Spinal cord (tissue), 9 donors: ENCODE measurements at regions not wholly inside any gene's neighbourhood (a gene's known extent, or its start where the extent isn't known, plus 50 kb on each side); places are given as distances from the start of the nearest gene placed in this dataset.

Experiments
- DNase-seq, 6 donors: peaks; one replicate each; pipeline versions ENCODE4 v3.0.0 to v3.0.0-alpha.2; 2013 to 2015; ENCODE audit warnings: low spot score in 6 of 6, low read depth in 4 of 6
- H3K27ac ChIP-seq: one replicate; pipeline ENCODE4 v1.5.1; 2013; ENCODE audit warnings: low read depth, low read length, control low read depth
- H3K27me3 ChIP-seq: one replicate; pipeline ENCODE4 v1.6.1; 2013; ENCODE audit warnings: low read length; ENCODE audit not compliant: control insufficient read depth, insufficient read depth
- H3K36me3 ChIP-seq: one replicate; pipeline ENCODE4 v1.6.1; 2013; ENCODE audit warnings: low read length; ENCODE audit not compliant: control insufficient read depth, insufficient read depth
- H3K4me1 ChIP-seq: one replicate; pipeline ENCODE4 v1.6.1; 2013; ENCODE audit warnings: low read length; ENCODE audit not compliant: control insufficient read depth, insufficient read depth
- H3K4me3 ChIP-seq: one replicate; pipeline ENCODE4 v1.5.1; 2013; ENCODE audit warnings: low read depth, low read length, control low read depth
- H3K9me3 ChIP-seq: one replicate; pipeline ENCODE4 v1.6.1; 2013; ENCODE audit warnings: low read length; ENCODE audit not compliant: control insufficient read depth, insufficient read depth
- WGBS: methylation state at CpG from one replicate; pipeline ENCODE4 v1.1.5; 2013; ENCODE audit warnings: missing lambda C conversion rate; ENCODE audit not compliant: insufficient coverage; 5-methylcytosine and 5-hydroxymethylcytosine counted together
- donor health status: healthy.

DNA sequence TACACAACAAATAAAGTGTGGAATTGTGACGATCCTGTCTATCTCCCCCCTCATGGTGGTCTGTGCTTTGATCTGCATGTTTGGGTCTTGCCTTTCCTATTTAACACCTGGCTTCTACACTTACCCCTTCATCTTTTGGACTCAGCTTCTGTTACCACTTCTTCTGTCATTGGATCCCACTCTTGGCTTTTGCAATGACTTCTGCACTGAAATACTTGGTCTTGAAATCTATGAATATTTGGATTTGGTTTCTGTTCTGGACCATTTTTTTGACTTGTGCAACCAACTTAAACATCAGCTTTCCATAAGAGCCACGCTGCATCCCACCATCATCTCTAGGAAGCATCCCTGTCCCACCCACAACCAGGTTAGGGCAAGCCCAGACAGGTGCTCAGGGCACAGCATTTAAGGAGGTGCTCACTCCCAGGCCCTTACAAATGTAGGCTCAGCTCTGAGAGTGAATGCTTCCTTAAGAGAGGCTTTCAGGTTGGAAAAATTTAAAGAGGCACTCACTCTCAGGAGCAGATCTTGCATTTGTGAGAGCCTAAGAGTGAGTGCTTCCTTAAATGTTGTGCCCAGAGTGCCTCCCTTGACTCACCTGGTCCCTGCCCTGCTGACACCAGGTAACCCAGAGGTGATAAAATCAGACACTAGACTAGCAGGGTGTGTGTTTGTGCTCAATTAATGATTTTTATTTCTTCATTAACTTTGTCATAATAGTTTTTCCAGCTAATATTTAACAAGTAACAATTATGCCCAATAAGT, 124.5 kb upstream of the SH3BP4 start:
- WGBS, result 100% methylated on average over 1 of the region's 2 CpGs
- Histone ChIP-seq H3K4me1 (no peaks in the 10 kb centered on the region), H3K27me3 (no peaks in the 10 kb centered on the region), H3K36me3 (no peaks in the 10 kb centered on the region), H3K9me3 (no peaks in the 10 kb centered on the region), H3K27ac (no peak overlapping the region), H3K4me3 (no peak overlapping the region)
- no peak for DNase-seq

DNA sequence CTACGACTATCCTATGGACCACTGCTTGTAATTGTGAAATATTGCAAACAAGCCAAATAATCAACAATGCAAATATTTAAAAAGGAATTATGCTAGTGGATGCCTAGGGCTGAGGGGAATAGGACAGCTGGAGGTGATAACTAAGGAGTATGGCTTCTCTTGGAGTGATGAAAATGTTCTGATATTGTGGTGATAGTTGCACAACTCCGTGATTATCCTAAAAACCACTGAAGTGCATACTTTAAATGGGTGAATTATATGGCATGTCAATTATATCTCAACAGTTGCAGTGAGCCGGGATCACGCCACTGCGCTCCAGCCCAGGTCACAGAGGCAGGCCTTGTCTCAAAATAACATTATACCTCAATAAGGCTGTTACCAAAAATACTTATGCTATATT, 125.1 kb upstream of the SH3BP4 start:
- Histone ChIP-seq H3K9me3 (no peaks in the 10 kb centered on the region), H3K27ac (no peak overlapping the region), H3K36me3 (no peaks in the 10 kb centered on the region), H3K27me3 (no peaks in the 10 kb centered on the region), H3K4me1 (no peaks in the 10 kb centered on the region), H3K4me3 (no peak overlapping the region)
- no peak for DNase-seq
- WGBS, result no CpG with 5 or more reads among the region's 5 CpGs

DNA sequence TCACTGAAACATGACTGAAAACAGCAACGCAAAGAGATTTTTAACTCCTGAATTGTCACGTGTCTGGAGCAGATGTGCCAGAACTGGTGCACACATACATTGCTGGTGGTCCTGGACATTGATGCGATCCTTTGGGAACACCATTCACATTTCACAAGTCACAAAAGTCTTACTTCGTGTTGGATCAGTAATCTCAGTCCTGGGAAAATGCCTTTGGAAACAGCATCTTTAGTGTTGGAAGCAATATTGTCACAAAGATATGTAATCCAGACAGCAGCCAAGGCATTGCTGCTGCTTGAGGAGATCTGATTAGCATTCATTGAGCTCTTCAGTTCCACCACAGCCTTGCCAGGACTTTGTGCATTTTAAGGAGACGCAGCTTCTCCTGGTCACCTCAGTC, 126.2 kb upstream of the SH3BP4 start:
- H3K27me3 ChIP-seq, result no peaks in the 10 kb centered on the region
- no peak overlapping the region for H3K4me3 ChIP-seq
- H3K4me1 ChIP-seq, result no peaks in the 10 kb centered on the region
- H3K36me3 ChIP-seq, result no peaks in the 10 kb centered on the region
- WGBS, result 73% methylated on average over 3 of the region's 5 CpGs
- peak in 2 of 6 donors; percentile 37 to 43 for DNase-seq
- H3K9me3 ChIP-seq, result no peaks in the 10 kb centered on the region
- no peak overlapping the region for H3K27ac ChIP-seq

DNA sequence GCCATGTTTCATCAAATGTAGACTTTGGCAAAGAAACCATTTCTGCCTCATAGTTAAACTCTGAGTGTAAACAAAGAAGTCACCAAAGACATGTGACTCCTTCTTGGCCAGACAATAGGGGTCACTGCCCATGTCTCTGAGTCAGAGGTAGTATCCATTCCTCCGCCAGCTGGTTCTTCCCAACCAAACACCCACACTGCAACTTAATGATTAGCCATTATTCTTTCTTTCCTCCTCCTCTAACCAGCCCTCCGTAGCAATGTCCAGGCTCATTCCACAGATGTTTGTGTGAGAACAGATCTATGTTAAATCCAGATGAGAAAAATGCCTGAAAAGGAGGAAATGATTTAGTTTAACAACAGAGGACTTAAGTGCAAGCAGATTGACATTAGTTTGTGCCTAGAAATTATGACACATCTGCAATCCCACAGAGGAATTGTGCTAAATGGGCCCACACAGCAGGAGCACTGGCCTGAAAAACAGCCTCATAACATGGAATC, 127.9 kb upstream of the SH3BP4 start:
- no CpG with 5 or more reads among the region's 2 CpGs for WGBS
- H3K4me1 ChIP-seq, result no peaks in the 10 kb centered on the region
- no peaks in the 10 kb centered on the region for H3K9me3 ChIP-seq
- peak in 1 of 6 donors; percentile 29 for DNase-seq
- no peak overlapping the region for H3K27ac ChIP-seq
- no peak overlapping the region for H3K4me3 ChIP-seq
- H3K27me3 ChIP-seq, result no peaks in the 10 kb centered on the region
- H3K36me3 ChIP-seq, result no peaks in the 10 kb centered on the region

DNA sequence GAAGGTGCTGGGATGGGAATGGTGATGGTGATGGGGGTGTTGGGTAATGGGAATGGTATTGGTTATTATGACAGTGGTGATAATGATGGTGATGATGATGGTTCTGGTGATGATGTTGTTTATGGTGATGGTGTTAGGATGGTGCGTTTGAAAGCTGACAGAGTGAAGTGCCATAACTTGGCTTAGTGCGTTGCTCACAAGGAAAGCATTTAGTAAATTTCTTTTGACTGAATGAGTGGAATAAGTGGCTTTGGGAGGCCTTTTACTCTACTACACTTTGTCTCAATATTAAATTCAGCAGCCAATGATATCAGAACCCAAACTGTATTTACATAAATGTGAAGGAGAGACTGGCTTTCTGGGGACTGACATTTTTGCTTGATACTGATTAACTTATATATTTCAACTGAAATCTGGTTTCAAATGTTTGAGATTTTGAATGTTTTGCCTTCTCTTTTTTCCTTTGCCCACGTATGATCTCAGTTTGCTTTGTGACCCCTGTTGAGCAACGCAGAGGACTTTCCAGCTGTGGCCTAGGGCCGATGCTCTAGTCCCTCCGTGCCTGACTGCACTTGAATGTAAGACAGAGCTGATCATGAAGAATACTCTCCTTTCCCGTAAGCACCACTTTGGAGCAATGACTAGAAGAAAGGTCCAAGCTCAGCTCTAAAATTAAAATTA, 128.5 kb upstream of the SH3BP4 start:
- peak overlapping the region; percentile 57 for H3K27ac ChIP-seq
- no peaks in the 10 kb centered on the region for H3K9me3 ChIP-seq
- H3K27me3 ChIP-seq, result no peaks in the 10 kb centered on the region
- DNase-seq, result no peak
- no peak overlapping the region for H3K4me3 ChIP-seq
- no peaks in the 10 kb centered on the region for H3K36me3 ChIP-seq
- WGBS, result 59% methylated on average over 4 of the region's 7 CpGs
- no peaks in the 10 kb centered on the region for H3K4me1 ChIP-seq

DNA sequence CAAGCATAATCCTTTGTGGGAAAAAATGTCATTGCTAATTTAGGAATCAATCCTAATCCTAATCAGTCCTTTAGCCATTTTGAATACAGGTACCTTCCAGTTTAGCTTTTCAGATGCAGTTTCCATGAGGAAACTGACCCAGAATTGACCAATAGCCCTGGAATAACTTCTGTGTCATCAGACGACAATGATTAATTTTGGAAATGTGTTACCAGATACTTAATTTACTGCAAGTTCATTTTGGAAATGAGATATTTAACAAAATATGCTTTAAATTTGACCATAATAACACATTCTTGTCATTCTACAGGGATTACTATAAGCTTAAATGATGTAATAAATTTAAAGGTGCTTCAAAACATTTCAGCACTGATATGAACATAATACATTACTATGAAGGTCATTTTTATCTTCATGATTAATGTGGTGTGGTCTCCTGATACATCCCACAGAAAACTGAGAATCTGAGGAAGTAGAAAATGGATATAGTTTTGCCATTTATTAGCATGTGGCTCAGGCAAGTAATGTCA, 129.8 kb upstream of the SH3BP4 start:
- no peaks in the 10 kb centered on the region for H3K4me1 ChIP-seq
- no peak for DNase-seq
- no peaks in the 10 kb centered on the region for H3K9me3 ChIP-seq
- no peak overlapping the region for H3K4me3 ChIP-seq
- H3K36me3 ChIP-seq, result no peaks in the 10 kb centered on the region
- no peaks in the 10 kb centered on the region for H3K27me3 ChIP-seq
- WGBS, result no CpG with 5 or more reads among the region's 1 CpG
- no peak overlapping the region for H3K27ac ChIP-seq

DNA sequence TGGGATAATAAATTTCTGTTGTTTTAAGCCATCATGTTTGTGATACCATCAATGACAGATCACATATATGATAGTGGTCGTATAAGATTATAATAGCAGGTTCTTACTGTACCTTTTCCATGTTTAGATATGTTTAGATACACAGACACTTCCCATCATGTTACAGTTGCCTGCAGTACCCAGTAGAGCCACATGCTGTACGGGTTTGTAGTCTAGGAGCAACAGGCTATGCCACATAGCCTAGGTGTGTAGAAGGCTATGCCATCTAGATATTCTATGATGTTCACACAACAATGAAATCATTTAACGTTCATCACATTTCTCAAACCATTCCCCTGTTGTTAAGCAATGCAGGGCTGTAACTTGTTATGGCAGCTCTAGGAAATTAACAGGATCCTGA, 132.9 kb upstream of the SH3BP4 start:
- WGBS, result 88% methylated on average over 1 of the region's 3 CpGs
- Histone ChIP-seq H3K27me3 (no peaks in the 10 kb centered on the region), H3K36me3 (no peaks in the 10 kb centered on the region), H3K9me3 (no peaks in the 10 kb centered on the region), H3K4me1 (no peaks in the 10 kb centered on the region), H3K4me3 (no peak overlapping the region), H3K27ac (no peak overlapping the region)
- no peak for DNase-seq

DNA sequence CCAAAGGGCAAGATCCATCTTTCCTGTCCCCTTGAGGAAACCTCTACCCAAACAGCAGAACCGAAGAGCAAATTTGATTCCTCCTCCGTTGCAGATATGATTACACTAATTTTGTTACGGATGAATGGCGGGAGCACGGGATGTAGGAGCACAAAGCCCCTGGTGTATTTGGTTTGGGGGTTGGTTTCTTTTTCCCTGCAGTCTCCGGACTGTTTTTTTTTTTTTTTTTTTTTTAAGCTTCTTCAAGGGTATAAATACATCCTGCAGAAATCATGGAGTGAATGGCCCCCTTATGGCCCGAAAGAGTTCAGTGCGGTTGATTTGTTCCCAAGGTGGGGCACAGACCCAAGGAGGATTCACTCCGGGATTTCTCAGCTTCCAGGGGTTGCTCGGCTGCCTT, 135.3 kb upstream of the SH3BP4 start:
- no peak overlapping the region for H3K4me3 ChIP-seq
- 100% methylated on average over 1 of the region's 10 CpGs for WGBS
- no peaks in the 10 kb centered on the region for H3K27me3 ChIP-seq
- H3K4me1 ChIP-seq, result no peaks in the 10 kb centered on the region
- H3K36me3 ChIP-seq, result no peaks in the 10 kb centered on the region
- no peaks in the 10 kb centered on the region for H3K9me3 ChIP-seq
- no peak for DNase-seq
- no peak overlapping the region for H3K27ac ChIP-seq

DNA sequence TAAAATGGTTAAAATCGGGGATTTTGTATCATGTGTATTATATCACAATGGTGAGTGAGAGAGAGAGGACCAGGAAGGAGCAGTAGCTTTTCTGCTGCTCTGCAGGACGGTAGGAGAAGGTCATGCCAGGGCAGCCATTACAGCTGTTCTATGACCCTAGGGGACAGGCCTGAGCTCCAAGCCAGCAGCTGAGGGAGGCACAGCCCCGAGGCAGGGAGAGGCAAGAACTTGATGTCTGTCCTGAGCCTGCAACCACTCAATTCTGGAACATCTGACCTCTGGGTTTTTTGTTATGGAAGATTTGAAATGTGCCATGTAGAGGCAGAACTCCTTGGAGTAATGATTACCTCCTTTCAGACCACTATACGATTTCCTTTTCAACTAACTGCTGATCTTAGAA, 135.8 kb upstream of the SH3BP4 start:
- 60% methylated on average over 3 of the region's 4 CpGs for WGBS

DNA sequence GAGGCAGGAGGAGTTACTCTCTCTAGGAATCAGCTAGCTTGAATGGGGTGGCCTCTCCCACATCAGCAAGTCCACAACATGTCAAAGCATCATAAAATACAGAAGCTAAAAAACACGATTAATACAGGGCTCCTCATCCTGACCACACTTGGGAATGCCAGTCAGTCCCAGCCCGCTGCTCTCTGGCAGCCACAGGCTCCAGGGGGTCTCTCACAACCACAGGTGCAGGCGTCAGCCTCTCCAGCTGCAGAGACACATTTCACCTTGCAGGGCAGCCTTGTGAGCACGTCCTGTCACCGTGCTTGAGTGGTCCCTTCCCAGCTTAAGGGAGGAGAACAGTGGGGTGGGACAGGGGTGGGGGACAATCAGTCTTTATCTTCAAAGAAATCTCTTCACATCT, 137.4 kb upstream of the SH3BP4 start:
- no peaks in the 10 kb centered on the region for H3K4me1 ChIP-seq
- no peak overlapping the region for H3K4me3 ChIP-seq
- DNase-seq, result no peak
- no peaks in the 10 kb centered on the region for H3K9me3 ChIP-seq
- 88% methylated on average over 3 of the region's 5 CpGs for WGBS
- no peak overlapping the region for H3K27ac ChIP-seq
- H3K36me3 ChIP-seq, result no peaks in the 10 kb centered on the region
- H3K27me3 ChIP-seq, result no peaks in the 10 kb centered on the region

More for the DNA sequence above, 135.8 kb upstream of the SH3BP4 start:
- Histone ChIP-seq H3K9me3 (no peaks in the 10 kb centered on the region), H3K27ac (no peak overlapping the region), H3K4me3 (no peak overlapping the region), H3K36me3 (no peaks in the 10 kb centered on the region), H3K4me1 (no peaks in the 10 kb centered on the region), H3K27me3 (no peaks in the 10 kb centered on the region)
- no peak for DNase-seq
